Sigmoid colon (tissue), 6 donors: ENCODE measurements at regions not wholly inside any gene's neighbourhood (a gene's known extent, or its start where the extent isn't known, plus 50 kb on each side); places are given as distances from the start of the nearest gene placed in this dataset.
A peak's percentile ranks its signal among the peaks of the same experiment; 100 is the strongest.
"Not testable (repeated sequence)": the region's sequence is repeated elsewhere in the genome, so short reads cannot be mapped to it uniquely, and the experiment has no call there.

Experiments
- DNase-seq: peaks from one replicate; pipeline ENCODE4 v3.0.0-alpha.2; 2019
- H3K27ac ChIP-seq, 4 donors: fragments of 200-600 bp; sonication (generic); one replicate each; pipeline ENCODE4 v1.5.1; 2016 to 2019; ENCODE audit warnings: mild to moderate bottlenecking in 1 of 4
- H3K27me3 ChIP-seq, 3 donors: fragments of 200-600 bp; sonication (generic); one replicate each; pipeline ENCODE4 v1.5.1; 2019; ENCODE audit warnings: mild to moderate bottlenecking in 1 of 3
- H3K36me3 ChIP-seq, 4 donors: fragments of 200-600 bp; sonication (generic); one replicate each; pipeline ENCODE4 v1.5.1; 2016 to 2019
- H3K4me1 ChIP-seq, 4 donors: fragments of 200-600 bp; sonication (generic); one replicate each; pipeline ENCODE4 v1.5.1; 2017 to 2019
- H3K4me3 ChIP-seq, 4 donors: fragments of 200-600 bp; sonication (generic); one replicate each; pipeline ENCODE4 v1.5.1; 2017 to 2019; ENCODE audit warnings: mild to moderate bottlenecking in 2 of 4, moderate library complexity in 1 of 4
- H3K9me3 ChIP-seq, 4 donors: fragments of 200-600 bp in 3 of 4; sonication (generic) in 3 of 4; one replicate each; pipeline versions ENCODE4 v1.5.1 to v1.6.1; 2013 to 2019
- CTCF ChIP-seq, 4 experiments: fragments of 450-650 bp in 3 of 4; fragments of 200-600 bp in 1 of 4; IDR thresholded peaks; one replicate each; pipeline ENCODE4 v1.5.1; 2016 to 2019; ENCODE audit warnings: antibody characterized with exemption in 4 of 4, mild to moderate bottlenecking in 3 of 4, moderate library complexity in 2 of 4
- EP300 ChIP-seq, 4 donors: sonication (generic); formaldehyde crosslinking; IDR thresholded peaks; one replicate each; pipeline ENCODE4 v1.6.1; 2017; ENCODE audit warnings: antibody characterized with exemption in 4 of 4
- POLR2A ChIP-seq, 2 donors: fragments of 450-650 bp; IDR thresholded peaks; one replicate each; pipeline ENCODE4 v1.6.1; 2016; ENCODE audit warnings: antibody characterized with exemption in 2 of 2, mild to moderate bottlenecking in 2 of 2, moderate library complexity in 2 of 2
- POLR2AphosphoS5 ChIP-seq, 4 donors: sonication (generic); formaldehyde crosslinking; IDR thresholded peaks; one replicate each; pipeline ENCODE4 v1.6.1; 2017; ENCODE audit warnings: antibody characterized with exemption in 4 of 4
- WGBS, 2 donors: extraction: QIAGEN DNeasy Blood & Tissue Kit; methylation state at CpG; one replicate each; pipeline ENCODE4 v1.1.7; 2013; 5-methylcytosine and 5-hydroxymethylcytosine counted together
- intact Hi-C: fragments of 100-400 bp; cut with DNase I; formaldehyde crosslinking; loops from one replicate; pipeline ENCODE4 v1.15.1; 2023
- donor health status: healthy with polysubstance abuse.
- donor health status: healthy.

GRCh38 chrX:151042842-151043241, 59.7 kb downstream of the HMGB3 start:
- Histone ChIP-seq H3K4me3 (no peak overlapping the region), H3K9me3 (no peaks in the 10 kb centered on the region), H3K36me3 (no peaks in the 10 kb centered on the region), H3K4me1 (no peaks in the 10 kb centered on the region), H3K27me3 (no peaks in the 10 kb centered on the region), H3K27ac (no peak overlapping the region)
- intact Hi-C loops, result no loop called here
- TF ChIP-seq POLR2AphosphoS5 (IDR thresholded peaks at IDR 0.05), result no peak
- no peak for TF ChIP-seq POLR2A (IDR thresholded peaks at IDR 0.05)
- TF ChIP-seq CTCF (IDR thresholded peaks at IDR 0.05), result no peak
- TF ChIP-seq EP300 (IDR thresholded peaks at IDR 0.05), result no peak
- 49 to 59% methylated on average over 2 of the region's 2 CpGs for WGBS, 2 donors
- no peak for DNase-seq

- 87 to 89% methylated on average over 3 of the region's 3 CpGs for WGBS, 2 donors
- H3K4me3 ChIP-seq, H3K36me3 ChIP-seq, intact Hi-C loops, DNase-seq, H3K9me3 ChIP-seq, H3K27ac ChIP-seq, H3K27me3 ChIP-seq, H3K4me1 ChIP-seq: not testable (repeated sequence)
Measured at GRCh38 chrX:151066373-151066772, 83.2 kb downstream of the HMGB3 start.

GRCh38 chrX:151073767-151074166, 90.6 kb downstream of the HMGB3 start:
- WGBS, 2 donors, result 86 to 90% methylated on average over 12 of the region's 12 CpGs
- intact Hi-C loops, result no loop called here
- Histone ChIP-seq H3K36me3 (no peaks in the 10 kb centered on the region), H3K9me3 (no peaks in the 10 kb centered on the region), H3K4me3 (no peak overlapping the region), H3K4me1 (no peaks in the 10 kb centered on the region), H3K27ac (no peak overlapping the region), H3K27me3 (no peaks in the 10 kb centered on the region)
- TF ChIP-seq CTCF (IDR thresholded peaks at IDR 0.05), result no peak
- no peak for DNase-seq

- 94% methylated on average over 9 of the region's 9 CpGs for WGBS, 2 donors
- no peaks in the 10 kb centered on the region for H3K27me3 ChIP-seq
- no peak for DNase-seq
- no peak overlapping the region for H3K27ac ChIP-seq
- H3K36me3 ChIP-seq, result no peaks in the 10 kb centered on the region
- H3K4me3 ChIP-seq, result no peak overlapping the region
- peaks cover 0 to 6% (median 0%) of the 10 kb centered on the region in 4 donors for H3K4me1 ChIP-seq
- no peaks in the 10 kb centered on the region for H3K9me3 ChIP-seq
- intact Hi-C loops, result loop anchor here (10.0 kb wide), 1 partner anchor 176 kb away; no protein-coding TSS in a partner anchor
- no peak for TF ChIP-seq POLR2AphosphoS5 (IDR thresholded peaks at IDR 0.05)
- no peak for TF ChIP-seq POLR2A (IDR thresholded peaks at IDR 0.05)
- no peak for TF ChIP-seq EP300 (IDR thresholded peaks at IDR 0.05)
- no peak for TF ChIP-seq CTCF (IDR thresholded peaks at IDR 0.05)
Measured at GRCh38 chrX:151081016-151081415, 95.4 kb upstream of the GPR50 start.

GRCh38 chrX:151082077-151082948, 94.1 kb upstream of the GPR50 start:
- 5 to 8% methylated on average over 41 of the region's 41 CpGs for whole genome bisulfite sequencing, 2 donors
- H3K4me3 ChIP-seq, result peak overlapping the region in 2 of 4 donors; percentile 10 to 12
- intact Hi-C loops, result loop anchor here (1.0 to 10.0 kb wide), 2 partner anchors 178 to 310 kb away; no protein-coding TSS in a partner anchor

More at GRCh38 chrX:151082077-151082948, 94.1 kb upstream of the GPR50 start:
- Histone ChIP-seq H3K27ac (no peak overlapping the region), H3K36me3 (no peaks in the 10 kb centered on the region), H3K4me1 (peaks cover 0 to 6% (median 0%) of the 10 kb centered on the region in 4 donors), H3K9me3 (no peaks in the 10 kb centered on the region), H3K27me3 (no peaks in the 10 kb centered on the region)
- DNase-seq, result peak; percentile 72
- no peak for TF ChIP-seq POLR2A (IDR thresholded peaks at IDR 0.05)
- TF ChIP-seq CTCF (IDR thresholded peaks at IDR 0.05), result peak; percentile 57 to 88 (median 80)
